ENCODE measurements at regions not wholly inside any gene's neighbourhood (a gene's known extent, or its start where the extent isn't known, plus 50 kb on each side); places are given as distances from the start of the nearest gene placed in this dataset.
"Not testable (repeated sequence)": the region's sequence is repeated elsewhere in the genome, so short reads cannot be mapped to it uniquely, and the experiment has no call there.

- DNase-seq (ENCODE audit: low read depth), result no peak
Measured at GRCh38 chr1:95905818-95906395, 671.9 kb downstream of the RWDD3 start.

GRCh38 chr1:95911739-95912138 is 677.7 kb downstream of the RWDD3 start:
- not testable (repeated sequence) for DNase-seq (ENCODE audit: low read depth)

- DNase-seq (ENCODE audit: low read depth), result peak; percentile 15
Measured at GRCh38 chr1:95916616-95917015, 682.6 kb downstream of the RWDD3 start.

GRCh38 chr1:95924684-95925083 is 690.7 kb downstream of the RWDD3 start:
- DNase-seq (ENCODE audit: low read depth), result no peak

GRCh38 chr1:95926331-95926730 is 692.3 kb downstream of the RWDD3 start:
- DNase-seq (ENCODE audit: low read depth), result no peak

- no peak for DNase-seq (ENCODE audit: low read depth)
Measured at GRCh38 chr1:95927061-95927460, 693.1 kb downstream of the RWDD3 start.

- no peak for DNase-seq (ENCODE audit: low read depth)
Measured at GRCh38 chr1:95935719-95936118, 701.7 kb downstream of the RWDD3 start.

GRCh38 chr1:95941121-95941798 is 707.2 kb downstream of the RWDD3 start:
- no peak for DNase-seq (ENCODE audit: low read depth)

- no peak for DNase-seq (ENCODE audit: low read depth)
Measured at GRCh38 chr1:95948023-95948422, 714.0 kb downstream of the RWDD3 start.

GRCh38 chr1:95951371-95952102 is 717.5 kb downstream of the RWDD3 start:
- no peak for DNase-seq (ENCODE audit: low read depth)

- peak; percentile 7 for DNase-seq (ENCODE audit: low read depth)
Measured at GRCh38 chr1:95953015-95953414, 719.0 kb downstream of the RWDD3 start.

- DNase-seq (ENCODE audit: low read depth), result no peak
Measured at GRCh38 chr1:95954585-95954984, 720.6 kb downstream of the RWDD3 start.

- DNase-seq (ENCODE audit: low read depth), result no peak
Measured at GRCh38 chr1:95956215-95956614, 722.2 kb downstream of the RWDD3 start.

GRCh38 chr1:95957748-95958147 is 723.7 kb downstream of the RWDD3 start:
- DNase-seq (ENCODE audit: low read depth), result peak; percentile 22

GRCh38 chr1:95966866-95967265 is 732.9 kb downstream of the RWDD3 start:
- DNase-seq (ENCODE audit: low read depth), result no peak

GRCh38 chr1:95974586-95974985 is 740.6 kb downstream of the RWDD3 start:
- DNase-seq (ENCODE audit: low read depth), result peak; percentile 15

GRCh38 chr1:95982711-95983110 is 738.9 kb upstream of the PTBP2 start:
- no peak for DNase-seq (ENCODE audit: low read depth)

- no peak for DNase-seq (ENCODE audit: low read depth)
Measured at GRCh38 chr1:95983831-95984230, 737.8 kb upstream of the PTBP2 start.

GRCh38 chr1:95984798-95985374 is 736.7 kb upstream of the PTBP2 start:
- DNase-seq (ENCODE audit: low read depth), result no peak

- DNase-seq (ENCODE audit: low read depth), result no peak
Measured at GRCh38 chr1:95990033-95990432, 731.6 kb upstream of the PTBP2 start.

GRCh38 chr1:95991787-95992520 is 729.6 kb upstream of the PTBP2 start:
- DNase-seq (ENCODE audit: low read depth), result no peak

- no peak for DNase-seq (ENCODE audit: low read depth)
Measured at GRCh38 chr1:95994643-95995042, 726.9 kb upstream of the PTBP2 start.

Data from iris pigment epithelial cell (primary cell).